Activated T-cell treated with anti-CD3 and anti-CD28 coated beads for 24 hours (primary cell): ENCODE measurements at regions not wholly inside any gene's neighbourhood (a gene's known extent, or its start where the extent isn't known, plus 50 kb on each side); places are given as distances from the start of the nearest gene placed in this dataset.

Experiments
- DNase-seq: peaks from one replicate; pipeline ENCODE4 v3.0.0-alpha.2; 2020; ENCODE audit warnings: low read depth

- DNase-seq: no peak
Measured at GRCh38 chr2:126774761-126775160, 118.8 kb downstream of the GYPC start.

GRCh38 chr2:126775300-126775985, 119.5 kb downstream of the GYPC start:
- DNase-seq: no peak

GRCh38 chr2:126776255-126776654, 120.3 kb downstream of the GYPC start:
- no peak for DNase-seq

- peak; percentile 72 for DNase-seq
Measured at GRCh38 chr2:126776692-126777619, 121.0 kb downstream of the GYPC start.

GRCh38 chr2:126777620-126777978, 121.1 kb upstream of the TEX51 start:
- DNase-seq: no peak

- no peak for DNase-seq
Measured at GRCh38 chr2:126778561-126779501, 119.9 kb upstream of the TEX51 start.

- DNase-seq: no peak
Measured at GRCh38 chr2:126781206-126781605, 117.5 kb upstream of the TEX51 start.

- no peak for DNase-seq
Measured at GRCh38 chr2:126781806-126782205, 116.9 kb upstream of the TEX51 start.

GRCh38 chr2:126782648-126783047, 116.0 kb upstream of the TEX51 start:
- DNase-seq: no peak

- no peak for DNase-seq
Measured at GRCh38 chr2:126783341-126783740, 115.3 kb upstream of the TEX51 start.

- DNase-seq: no peak
Measured at GRCh38 chr2:126784045-126784444, 114.6 kb upstream of the TEX51 start.

- no peak for DNase-seq
Measured at GRCh38 chr2:126784621-126785020, 114.1 kb upstream of the TEX51 start.

GRCh38 chr2:126785236-126785635, 113.5 kb upstream of the TEX51 start:
- no peak for DNase-seq

GRCh38 chr2:126785862-126786261, 112.8 kb upstream of the TEX51 start:
- DNase-seq: no peak

- DNase-seq: no peak
Measured at GRCh38 chr2:126786765-126787164, 111.9 kb upstream of the TEX51 start.

GRCh38 chr2:126787289-126787688, 111.4 kb upstream of the TEX51 start:
- DNase-seq: no peak

- no peak for DNase-seq
Measured at GRCh38 chr2:126788113-126788512, 110.6 kb upstream of the TEX51 start.

GRCh38 chr2:126788652-126789051, 110.0 kb upstream of the TEX51 start:
- DNase-seq: no peak

GRCh38 chr2:126790987-126791780, 107.5 kb upstream of the TEX51 start:
- DNase-seq: no peak

- DNase-seq: no peak
Measured at GRCh38 chr2:126792186-126792585, 106.5 kb upstream of the TEX51 start.

- DNase-seq: no peak
Measured at GRCh38 chr2:126792993-126793392, 105.7 kb upstream of the TEX51 start.
